Endometrial microvascular endothelial cells (primary cell): ENCODE measurements at regions not wholly inside any gene's neighbourhood (a gene's known extent, or its start where the extent isn't known, plus 50 kb on each side); places are given as distances from the start of the nearest gene placed in this dataset.

Experiments
- in situ Hi-C: cut with HindIII; loops from 2 replicates; pipeline ENCODE4 v1.10.0; 2017; ENCODE audit warnings: low sequenced_read_pairs, low pct_unique_long_range_greater_than_20kb; ENCODE audit errors: inconsistent ontology term

DNA sequence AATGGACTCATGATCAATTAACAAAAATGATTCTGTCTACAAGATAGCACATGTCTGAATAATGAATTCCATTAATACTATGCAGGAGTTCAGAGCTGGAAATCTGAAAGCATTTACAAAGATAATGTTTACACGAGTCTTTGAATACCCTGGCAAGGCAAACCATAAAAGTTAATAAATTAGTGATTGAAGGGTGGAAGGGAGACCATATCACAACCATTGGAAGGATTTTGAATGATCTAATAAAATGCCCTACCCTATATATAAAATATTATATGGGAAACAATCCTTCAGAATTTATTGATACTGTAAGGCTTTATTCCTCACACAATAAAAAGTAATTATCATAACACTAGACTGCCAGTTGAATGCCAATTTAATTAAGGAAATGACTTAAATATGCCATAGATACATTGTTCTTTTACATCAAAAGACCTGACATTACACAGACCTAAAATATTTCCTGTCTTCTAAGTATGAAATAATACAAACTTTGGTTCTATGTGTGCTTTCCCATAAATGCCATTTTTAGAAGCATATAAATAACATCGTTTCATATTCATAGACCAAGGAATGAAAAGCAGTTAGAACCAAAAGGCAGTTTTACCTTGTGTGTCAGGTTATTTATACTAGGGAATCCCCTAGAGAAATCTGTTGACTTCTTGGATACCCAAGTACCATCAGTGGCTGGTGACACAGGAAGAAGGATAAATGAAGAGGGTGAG is 249.2 kb upstream of the MARCKS start:
- in situ Hi-C loops = no loop called here

- in situ Hi-C loops = no loop called here
Observed at GRCh38 chr6:113610377-113610988, 246.7 kb upstream of the MARCKS start.

GRCh38 chr6:113616701-113617274 is 240.4 kb upstream of the MARCKS start:
- in situ Hi-C loops = no loop called here

- in situ Hi-C loops = no loop called here
Observed at GRCh38 chr6:113619077-113619476, 238.1 kb upstream of the MARCKS start.

- in situ Hi-C loops = no loop called here
Observed at GRCh38 chr6:113620386-113620785, 236.8 kb upstream of the MARCKS start.

DNA sequence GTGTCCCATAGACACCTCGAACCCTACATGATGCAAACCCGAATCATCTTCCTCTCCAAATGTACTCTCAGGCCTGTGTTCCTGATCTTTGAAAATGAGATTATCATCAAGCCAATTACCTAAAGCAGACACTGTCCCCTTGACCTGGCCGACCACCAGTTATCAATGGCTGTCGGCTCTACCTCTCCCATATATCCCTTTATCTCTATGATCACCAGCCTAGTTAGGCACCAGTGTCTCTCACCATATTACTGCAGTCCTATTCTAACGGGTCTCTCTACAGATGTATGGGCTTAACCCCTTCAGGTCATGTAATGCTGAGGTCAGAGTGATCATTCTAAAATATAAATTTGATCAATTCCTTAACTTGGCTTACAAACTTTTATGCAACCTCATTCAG is 234.9 kb upstream of the MARCKS start:
- in situ Hi-C loops = no loop called here

DNA sequence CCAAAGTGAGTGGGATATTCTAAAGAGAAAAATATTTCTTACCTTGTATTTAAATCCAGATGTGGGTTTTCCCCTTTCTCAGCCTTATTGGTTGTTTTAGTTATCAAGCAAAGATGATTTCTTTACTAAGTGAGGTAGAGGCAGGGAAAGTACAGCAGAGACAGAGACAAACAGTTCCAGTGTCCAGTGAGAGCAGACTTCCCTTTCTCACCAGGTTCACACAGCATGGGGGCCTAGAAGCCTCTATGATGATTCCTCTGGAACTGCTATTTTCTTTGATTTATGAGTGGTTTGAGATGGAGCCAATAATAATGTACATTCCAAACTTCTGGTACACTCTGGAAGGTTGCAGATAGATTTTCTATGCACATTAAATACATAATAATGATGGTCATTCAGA is 234.0 kb upstream of the MARCKS start:
- in situ Hi-C loops = no loop called here

- in situ Hi-C loops = no loop called here
Observed at GRCh38 chr6:113625850-113626249, 231.3 kb upstream of the MARCKS start.

GRCh38 chr6:113626475-113626874 is 230.7 kb upstream of the MARCKS start:
- in situ Hi-C loops = no loop called here

DNA sequence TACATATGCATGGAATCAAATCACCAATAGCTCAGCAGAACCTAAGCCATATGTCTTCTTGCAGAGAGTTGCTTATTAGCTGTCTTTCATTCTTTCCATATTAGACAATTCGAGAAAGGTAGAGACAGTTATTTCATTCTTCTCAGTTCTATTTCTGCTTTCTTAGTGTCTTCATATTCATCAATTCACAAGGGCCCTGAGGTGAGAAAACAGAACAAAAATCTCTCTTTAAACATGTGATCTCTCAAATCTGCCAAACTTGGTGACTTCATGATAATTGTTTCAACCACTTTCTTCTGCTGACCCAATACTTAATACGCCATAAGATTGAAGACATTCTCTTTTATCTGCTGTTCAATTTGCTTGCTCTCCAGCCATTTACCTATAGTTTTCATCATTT is 229.7 kb upstream of the MARCKS start:
- in situ Hi-C loops = no loop called here

- in situ Hi-C loops = no loop called here
Observed at GRCh38 chr6:113629256-113629655, 227.9 kb upstream of the MARCKS start.

- in situ Hi-C loops = no loop called here
Observed at GRCh38 chr6:113629975-113630737, 227.0 kb upstream of the MARCKS start.

GRCh38 chr6:113630738-113631535 is 226.2 kb upstream of the MARCKS start:
- in situ Hi-C loops = no loop called here

GRCh38 chr6:113631666-113632065 is 225.5 kb upstream of the MARCKS start:
- in situ Hi-C loops = no loop called here

GRCh38 chr6:113632220-113632864 is 224.8 kb upstream of the MARCKS start:
- in situ Hi-C loops = no loop called here

GRCh38 chr6:113633638-113634037 is 223.5 kb upstream of the MARCKS start:
- in situ Hi-C loops = no loop called here

DNA sequence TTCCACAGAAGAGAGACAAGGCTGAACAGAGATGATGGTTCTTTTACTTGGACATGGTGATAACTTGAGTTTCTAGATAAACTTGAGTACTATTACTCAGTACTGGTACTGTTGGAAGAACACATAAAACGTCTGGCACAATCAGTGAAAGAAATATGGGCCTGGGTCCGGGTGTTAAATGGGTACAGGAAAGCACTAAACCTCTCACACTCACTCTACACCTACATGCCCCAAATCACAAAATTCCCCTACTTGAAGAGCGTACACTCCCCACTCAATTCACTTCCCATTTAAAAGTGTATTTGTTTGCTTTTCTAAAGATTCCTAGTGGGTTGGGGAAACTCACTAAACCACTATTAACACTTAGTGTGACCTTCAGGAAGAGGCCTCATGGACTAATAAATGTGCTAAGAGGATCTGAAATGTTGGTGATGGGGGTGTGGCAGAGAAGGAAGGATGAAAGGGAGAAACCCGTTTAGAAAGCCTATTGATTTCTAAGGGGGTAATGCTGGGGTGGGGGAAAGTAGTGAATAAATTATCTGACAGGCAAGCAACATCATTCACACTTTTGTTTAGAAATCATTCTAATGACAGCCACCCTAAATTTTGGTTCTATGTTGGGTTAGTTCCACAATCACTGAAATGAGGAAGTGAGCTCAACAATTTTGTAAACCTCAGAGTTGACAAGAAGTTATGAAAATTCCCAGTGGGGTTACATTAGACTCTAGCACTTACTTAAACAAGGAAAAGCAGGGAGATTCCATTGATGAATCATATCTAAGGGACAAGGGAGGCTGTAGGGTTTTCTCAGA is 222.6 kb upstream of the MARCKS start:
- in situ Hi-C loops = no loop called here
